Ishikawa (cell line): ENCODE measurements at regions not wholly inside any gene's neighbourhood (a gene's known extent, or its start where the extent isn't known, plus 50 kb on each side); places are given as distances from the start of the nearest gene placed in this dataset.

Source experiments
- CEBPB ChIP-seq: IDR thresholded peaks from 2 replicates; pipeline ENCODE4 v1.6.1; 2012
- CREB1 ChIP-seq: IDR thresholded peaks from 2 replicates; pipeline ENCODE4 v1.6.1; 2012; ENCODE audit warnings: low read depth
- EGR1 ChIP-seq: IDR thresholded peaks from 2 replicates; pipeline ENCODE4 v1.6.1; 2012
- EP300 ChIP-seq: IDR thresholded peaks from 2 replicates; pipeline ENCODE4 v1.6.1; 2012; ENCODE audit warnings: borderline replicate concordance
- FOXM1 ChIP-seq: IDR thresholded peaks from 2 replicates; pipeline ENCODE4 v1.6.1; 2012; ENCODE audit warnings: low read depth, borderline replicate concordance
- MAX ChIP-seq: IDR thresholded peaks from 2 replicates; pipeline ENCODE4 v1.6.1; 2012
- NFIC ChIP-seq: IDR thresholded peaks from 2 replicates; pipeline ENCODE4 v1.6.1; 2012
- RAD21 ChIP-seq: IDR thresholded peaks from 2 replicates; pipeline ENCODE4 v1.6.1; 2012; ENCODE audit warnings: low read depth
- REST ChIP-seq: IDR thresholded peaks from 2 replicates; pipeline ENCODE4 v1.6.1; 2012; ENCODE audit warnings: low read depth, mild to moderate bottlenecking
- TAF1 ChIP-seq: IDR thresholded peaks from 2 replicates; pipeline ENCODE4 v1.6.1; 2012; ENCODE audit warnings: low read depth, mild to moderate bottlenecking
- TCF12 ChIP-seq: IDR thresholded peaks from 2 replicates; pipeline ENCODE4 v1.6.1; 2012; ENCODE audit warnings: low read depth
- TEAD4 ChIP-seq: IDR thresholded peaks from 2 replicates; pipeline ENCODE4 v1.6.1; 2012
- USF1 ChIP-seq: IDR thresholded peaks from 2 replicates; pipeline ENCODE4 v1.6.1; 2012
- YY1 ChIP-seq: IDR thresholded peaks from 2 replicates; pipeline ENCODE4 v1.6.1; 2012; ENCODE audit warnings: low read depth
- ZBTB7A ChIP-seq: IDR thresholded peaks from 2 replicates; pipeline ENCODE4 v1.6.1; 2012; ENCODE audit warnings: low read depth

GRCh38 chr14:100386121-100386520 is 63.0 kb downstream of the SLC25A47 start:
- TF ChIP-seq EGR1 (no peak), MAX (no peak), TEAD4 (no peak), REST (no peak), CEBPB (no peak), FOXM1 (no peak), NFIC (no peak), USF1 (no peak), EP300 (no peak), ZBTB7A (no peak), TCF12 (no peak), CREB1 (no peak)

GRCh38 chr14:100386846-100387245 is 63.7 kb downstream of the SLC25A47 start:
- TF ChIP-seq TAF1 (no peak), USF1 (no peak), EP300 (no peak), RAD21 (no peak), TCF12 (no peak), NFIC (no peak), YY1 (no peak), FOXM1 (no peak), CEBPB (no peak), TEAD4 (no peak), EGR1 (no peak), REST (no peak), ZBTB7A (no peak), CREB1 (no peak), MAX (no peak)

- TF ChIP-seq YY1: no peak
Observed at GRCh38 chr14:100387450-100387849, 64.3 kb downstream of the SLC25A47 start.

- TF ChIP-seq FOXM1: no peak
- no peak for TF ChIP-seq MAX
- TF ChIP-seq NFIC: no peak
- no peak for TF ChIP-seq TAF1
- TF ChIP-seq ZBTB7A: no peak
- TF ChIP-seq YY1: no peak
- TF ChIP-seq CREB1: no peak
- no peak for TF ChIP-seq EP300
- TF ChIP-seq CEBPB: no peak
- TF ChIP-seq TEAD4: no peak
- TF ChIP-seq REST: no peak
Observed at GRCh38 chr14:100388103-100389054, 65.2 kb downstream of the SLC25A47 start.
